H9 (cell line): ENCODE measurements at regions not wholly inside any gene's neighbourhood (a gene's known extent, or its start where the extent isn't known, plus 50 kb on each side); places are given as distances from the start of the nearest gene placed in this dataset.

Source experiments
- DNase-seq: peaks from one replicate; pipeline ENCODE4 v3.0.0-alpha.2; 2017
- H2AFZ ChIP-seq: one replicate; pipeline ENCODE4 v1.6.1; 2013; ENCODE audit warnings: mild to moderate bottlenecking, low read length, control low read depth, moderate library complexity
- H2AK5ac ChIP-seq: 2 replicates; pipeline ENCODE4 v1.6.1; 2013; ENCODE audit warnings: low read length, control low read depth, mixed read lengths; ENCODE audit not compliant: insufficient read length
- H2BK120ac ChIP-seq: one replicate; pipeline ENCODE4 v1.6.1; 2013; ENCODE audit warnings: low read depth, mild to moderate bottlenecking, low read length, control low read depth, inconsistent platforms; ENCODE audit not compliant: poor library complexity, severe bottlenecking
- H2BK12ac ChIP-seq: 2 replicates; pipeline ENCODE4 v1.6.1; 2013; ENCODE audit warnings: low read length, control low read depth, mixed read lengths, low read depth; ENCODE audit not compliant: insufficient read length
- H2BK15ac ChIP-seq: 2 replicates; pipeline ENCODE4 v1.6.1; 2013; ENCODE audit warnings: low read depth, low read length, control low read depth
- H2BK20ac ChIP-seq: one replicate; pipeline ENCODE4 v1.6.1; 2013; ENCODE audit warnings: low read depth, mild to moderate bottlenecking, low read length, control low read depth, inconsistent platforms; ENCODE audit not compliant: poor library complexity, severe bottlenecking
- H2BK5ac ChIP-seq: 2 replicates; pipeline ENCODE4 v1.6.1; 2013; ENCODE audit warnings: low read length, control low read depth, mixed read lengths; ENCODE audit not compliant: insufficient read length
- H3K14ac ChIP-seq: 2 replicates; pipeline ENCODE4 v1.6.1; 2013; ENCODE audit warnings: low read length, control low read depth; ENCODE audit not compliant: insufficient read depth
- H3K18ac ChIP-seq: 2 replicates; pipeline ENCODE4 v1.6.1; 2013; ENCODE audit warnings: low read depth, mild to moderate bottlenecking, mixed read lengths, low read length, control low read depth; ENCODE audit not compliant: insufficient read length
- H3K23ac ChIP-seq: 2 replicates; pipeline ENCODE4 v1.6.1; 2013; ENCODE audit warnings: low read length, control low read depth, mixed read lengths, low read depth; ENCODE audit not compliant: insufficient read length
- H3K23me2 ChIP-seq: 2 replicates; pipeline ENCODE4 v1.6.1; 2013; ENCODE audit warnings: low read depth, mild to moderate bottlenecking, mixed read lengths, low read length, control low read depth; ENCODE audit not compliant: insufficient read length, poor library complexity, severe bottlenecking
- H3K27ac ChIP-seq: 2 replicates; pipeline ENCODE4 v1.5.1; 2013; ENCODE audit warnings: low read length, control low read depth, mixed read lengths, low read depth; ENCODE audit not compliant: insufficient read length
- H3K27me3 ChIP-seq: 2 replicates; pipeline ENCODE4 v1.6.1; 2013; ENCODE audit warnings: low read length, control low read depth, inconsistent platforms; ENCODE audit not compliant: insufficient read depth
- H3K4ac ChIP-seq: 2 replicates; pipeline ENCODE4 v1.6.1; 2013; ENCODE audit warnings: low read depth, mild to moderate bottlenecking, control low read depth, inconsistent platforms, low read length, moderate library complexity
- H3K4me1 ChIP-seq: 2 replicates; pipeline ENCODE4 v1.6.1; 2013; ENCODE audit warnings: low read length, control low read depth, inconsistent platforms; ENCODE audit not compliant: insufficient read depth
- H3K4me2 ChIP-seq: 2 replicates; pipeline ENCODE4 v1.6.1; 2013; ENCODE audit warnings: low read length, control low read depth, mixed read lengths; ENCODE audit not compliant: insufficient read length, insufficient read depth
- H3K56ac ChIP-seq: 2 replicates; pipeline ENCODE4 v1.6.1; 2013; ENCODE audit warnings: low read depth, mild to moderate bottlenecking, mixed read lengths, low read length, control low read depth; ENCODE audit not compliant: insufficient read length
- H3K79me1 ChIP-seq: 2 replicates; pipeline ENCODE4 v1.6.1; 2013; ENCODE audit warnings: low read depth, mild to moderate bottlenecking, moderate library complexity, low read length, control low read depth, inconsistent platforms; ENCODE audit not compliant: insufficient read depth, poor library complexity, severe bottlenecking
- H3K79me2 ChIP-seq: 2 replicates; pipeline ENCODE4 v1.6.1; 2013; ENCODE audit warnings: low read length, control low read depth, inconsistent platforms; ENCODE audit not compliant: insufficient read depth
- H3K9ac ChIP-seq: 2 replicates; pipeline ENCODE4 v1.6.1; 2013; ENCODE audit warnings: low read length, control low read depth, mixed read lengths; ENCODE audit not compliant: insufficient read length; ENCODE audit errors: extremely low read depth
- H3K9me3 ChIP-seq: one replicate; pipeline ENCODE4 v1.6.1; 2013; ENCODE audit warnings: low read depth, low read length, inconsistent platforms; ENCODE audit not compliant: control insufficient read depth
- H3T11ph ChIP-seq: one replicate; pipeline ENCODE4 v1.6.1; 2013; ENCODE audit warnings: mild to moderate bottlenecking, low read length, control low read depth, inconsistent platforms
- H4K20me1 ChIP-seq: one replicate; pipeline ENCODE4 v1.6.1; 2013; ENCODE audit not compliant: control insufficient read depth, insufficient read length, insufficient read depth
- H4K5ac ChIP-seq: 2 replicates; pipeline ENCODE4 v1.6.1; 2013; ENCODE audit warnings: low read depth, mild to moderate bottlenecking, mixed read lengths, low read length, control low read depth; ENCODE audit not compliant: insufficient read length
- H4K8ac ChIP-seq: replicated peaks from 2 replicates; pipeline ENCODE4 v1.6.1; 2013; ENCODE audit warnings: low read length, control low read depth, mixed read lengths, low read depth; ENCODE audit not compliant: insufficient read length
- H4K91ac ChIP-seq: 2 replicates; pipeline ENCODE4 v1.6.1; 2013; ENCODE audit warnings: low read depth, mild to moderate bottlenecking, moderate library complexity, mixed read lengths, low read length, control low read depth; ENCODE audit not compliant: insufficient read length
- H3K27ac Mint-ChIP-seq, 3 experiments: 2 replicates in 2 of 3; 3 replicates in 1 of 3; pipeline ENCODE4 v1.8.0; 2020 to 2021; ENCODE audit warnings: mixed read lengths in 3 of 3, mild to moderate bottlenecking in 1 of 3, moderate library complexity in 1 of 3
- H3K27me3 Mint-ChIP-seq: 2 replicates; pipeline ENCODE4 v1.8.0; 2021; ENCODE audit warnings: low read depth, mild to moderate bottlenecking, moderate library complexity, mixed read lengths
- H3K36me3 Mint-ChIP-seq, 3 experiments: 2 replicates in 2 of 3; 3 replicates in 1 of 3; pipeline ENCODE4 v1.8.0; 2020 to 2021; ENCODE audit warnings: low read depth in 3 of 3, mixed read lengths in 3 of 3; ENCODE audit not compliant: insufficient read depth in 1 of 3
- H3K4me1 Mint-ChIP-seq, 2 experiments: 2 replicates each; pipeline ENCODE4 v1.8.0; 2020; ENCODE audit warnings: mixed read lengths in 2 of 2
- H3K4me3 Mint-ChIP-seq, 2 experiments: 2 replicates in 1 of 2; 3 replicates in 1 of 2; pipeline ENCODE4 v1.8.0; 2020 to 2021; ENCODE audit warnings: mild to moderate bottlenecking in 2 of 2, mixed read lengths in 2 of 2, moderate library complexity in 1 of 2
- H3K9me3 Mint-ChIP-seq, 2 experiments: 2 replicates in 1 of 2; 3 replicates in 1 of 2; pipeline ENCODE4 v1.8.0; 2020; ENCODE audit warnings: mild to moderate bottlenecking in 2 of 2, mixed read lengths in 2 of 2, moderate library complexity in 1 of 2
- WGBS: extraction: QIAGEN DNeasy Blood & Tissue Kit; methylation state at CpG from one replicate; pipeline ENCODE4 v1.1.7; 2013; ENCODE audit warnings: missing lambda C conversion rate, low lambda C conversion rate, mixed read lengths; ENCODE audit not compliant: insufficient read length; ENCODE audit errors: extremely low coverage; 5-methylcytosine and 5-hydroxymethylcytosine counted together
- TF ChIP-seq, protein P1 (sequence below): fragments of 200-600 bp; sonication (generic); conservative IDR thresholded peaks from 3 replicates; pipeline ENCODE4 v1.8.0; 2021; ENCODE audit warnings: antibody characterized with exemption, mild to moderate bottlenecking

GRCh38 chr3:181947606-181948005 is 235.9 kb downstream of the SOX2 start:
- TF ChIP-seq, protein P1, sequence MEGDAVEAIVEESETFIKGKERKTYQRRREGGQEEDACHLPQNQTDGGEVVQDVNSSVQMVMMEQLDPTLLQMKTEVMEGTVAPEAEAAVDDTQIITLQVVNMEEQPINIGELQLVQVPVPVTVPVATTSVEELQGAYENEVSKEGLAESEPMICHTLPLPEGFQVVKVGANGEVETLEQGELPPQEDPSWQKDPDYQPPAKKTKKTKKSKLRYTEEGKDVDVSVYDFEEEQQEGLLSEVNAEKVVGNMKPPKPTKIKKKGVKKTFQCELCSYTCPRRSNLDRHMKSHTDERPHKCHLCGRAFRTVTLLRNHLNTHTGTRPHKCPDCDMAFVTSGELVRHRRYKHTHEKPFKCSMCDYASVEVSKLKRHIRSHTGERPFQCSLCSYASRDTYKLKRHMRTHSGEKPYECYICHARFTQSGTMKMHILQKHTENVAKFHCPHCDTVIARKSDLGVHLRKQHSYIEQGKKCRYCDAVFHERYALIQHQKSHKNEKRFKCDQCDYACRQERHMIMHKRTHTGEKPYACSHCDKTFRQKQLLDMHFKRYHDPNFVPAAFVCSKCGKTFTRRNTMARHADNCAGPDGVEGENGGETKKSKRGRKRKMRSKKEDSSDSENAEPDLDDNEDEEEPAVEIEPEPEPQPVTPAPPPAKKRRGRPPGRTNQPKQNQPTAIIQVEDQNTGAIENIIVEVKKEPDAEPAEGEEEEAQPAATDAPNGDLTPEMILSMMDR, result no peak
- Histone ChIP-seq H3K4me2 (no peak overlapping the region), H2BK15ac (no peak overlapping the region), H3K79me1 (no peaks in the 10 kb centered on the region), H3K27ac (no peak overlapping the region), H2AK5ac (no peak overlapping the region), H4K20me1 (no peaks in the 10 kb centered on the region), H3T11ph (no peak overlapping the region), H4K5ac (no peak overlapping the region), H2BK12ac (no peak overlapping the region), H2BK120ac (no peak overlapping the region), H3K18ac (no peak overlapping the region), H3K4ac (no peak overlapping the region), H4K8ac (no peak overlapping the region), H2BK5ac (no peak overlapping the region), H3K23ac (no peak overlapping the region), H3K56ac (no peak overlapping the region), H3K14ac (no peak overlapping the region), H2AFZ (no peak overlapping the region), H3K23me2 (no peaks in the 10 kb centered on the region), H4K91ac (no peak overlapping the region), H3K4me1 (peaks cover 8% of the 10 kb centered on the region; the same call in 1 of the 2 replicates), H3K9ac (no peak overlapping the region), H3K27me3 (no peaks in the 10 kb centered on the region), H3K9me3 (no peaks in the 10 kb centered on the region), H2BK20ac (no peak overlapping the region), H3K79me2 (no peaks in the 10 kb centered on the region)
- no CpG with 5 or more reads among the region's 1 CpG for WGBS
- no peak overlapping the region for H3K4me3 Mint-ChIP-seq
- H3K9me3 Mint-ChIP-seq, result peaks cover 3 to 4% of the 10 kb centered on the region in 2 experiments; a peak in 3 of 5 replicates
- peaks cover 3 to 5% (median 5%) of the 10 kb centered on the region in 3 experiments; a peak in 6 of 7 replicates for H3K36me3 Mint-ChIP-seq
- DNase-seq, result no peak
- H3K27ac Mint-ChIP-seq, result no peak overlapping the region
- peaks cover 37 to 40% of the 10 kb centered on the region in 2 experiments for H3K4me1 Mint-ChIP-seq
- H3K27me3 Mint-ChIP-seq, result no peaks in the 10 kb centered on the region
